ENCODE measurements at regions not wholly inside any gene's neighbourhood (a gene's known extent, or its start where the extent isn't known, plus 50 kb on each side); places are given as distances from the start of the nearest gene placed in this dataset.
A peak's percentile ranks its signal among the peaks of the same experiment; 100 is the strongest.

DNA sequence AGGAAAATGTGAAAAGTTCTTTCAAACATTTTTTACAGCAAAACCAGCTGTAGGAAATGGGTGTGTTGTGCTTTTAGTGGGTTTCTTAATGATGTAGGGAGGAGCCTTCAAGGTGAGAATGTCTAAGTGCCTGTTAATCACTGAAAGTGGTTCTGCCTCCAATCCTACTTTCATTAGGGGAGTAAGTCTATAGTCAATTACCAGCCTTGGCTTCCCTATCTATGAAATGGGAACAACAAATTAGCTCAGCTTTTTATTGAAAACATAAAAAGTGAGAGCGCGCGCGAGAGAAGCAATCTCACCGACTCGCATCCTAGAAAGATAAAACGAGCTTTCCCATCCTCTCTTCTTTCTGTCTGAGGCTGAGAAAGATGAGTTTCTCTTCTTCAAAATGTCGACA is 140.0 kb upstream of the LHX5 start:
- no peak overlapping the region for H4K8ac ChIP-seq (replicated peaks; ENCODE audit: insufficient read length, low read depth, low read length)
- no peak overlapping the region for H2BK120ac ChIP-seq (ENCODE audit: low read depth, low read length, poor library complexity, severe bottlenecking)
- peak overlapping the region; percentile 96 for H3K4me2 ChIP-seq (ENCODE audit: insufficient read depth, insufficient read length, low read length)
- no peaks in the 10 kb centered on the region; the same call in 1 of the 2 replicates for H3K27me3 ChIP-seq (ENCODE audit: insufficient read depth, low read length)
- no peaks in the 10 kb centered on the region for H3K79me1 ChIP-seq (ENCODE audit: insufficient read depth, low read depth, low read length, poor library complexity, severe bottlenecking)
- H3K27me3 Mint-ChIP-seq (ENCODE audit: low read depth) = peaks cover 34% of the 10 kb centered on the region
- no peak overlapping the region for H4K5ac ChIP-seq (ENCODE audit: insufficient read length, low read depth, low read length)
- no peak for DNase-seq
- no peaks in the 10 kb centered on the region for H3K9me3 ChIP-seq (ENCODE audit: control insufficient read depth, low read depth, low read length)
- no peaks in the 10 kb centered on the region for H4K20me1 ChIP-seq (ENCODE audit: control insufficient read depth, insufficient read depth, insufficient read length)
- no peak overlapping the region for H3K4ac ChIP-seq (ENCODE audit: low read depth, low read length)
- no peak overlapping the region for H3K18ac ChIP-seq (ENCODE audit: insufficient read length, low read depth, low read length)
- no peak overlapping the region for H3K56ac ChIP-seq (ENCODE audit: insufficient read length, low read depth, low read length)
- H3K27ac Mint-ChIP-seq = peak overlapping the region in 2 of 3 experiments; percentile 14 to 97; a peak in 2 of 7 replicates
- H3K36me3 Mint-ChIP-seq (ENCODE audit: insufficient read depth in 1 of 3, low read depth in 3 of 3) = peaks cover 4 to 14% (median 8%) of the 10 kb centered on the region in 3 experiments; a peak in 5 of 7 replicates
- H3K4me1 Mint-ChIP-seq = peaks cover 49 to 52% of the 10 kb centered on the region in 2 experiments
- H3K23me2 ChIP-seq (ENCODE audit: insufficient read length, low read depth, low read length, poor library complexity, severe bottlenecking) = peaks cover 7% of the 10 kb centered on the region
- H3K9me3 Mint-ChIP-seq = peaks cover 3 to 12% of the 10 kb centered on the region in 2 experiments
- H3K27ac ChIP-seq (ENCODE audit: insufficient read length, low read depth, low read length) = no peak overlapping the region
- H3K4me1 ChIP-seq (ENCODE audit: insufficient read depth, low read length) = peaks cover 2% of the 10 kb centered on the region; the same call in 1 of the 2 replicates
- H2BK12ac ChIP-seq (ENCODE audit: insufficient read length, low read depth, low read length) = no peak overlapping the region
- H4K91ac ChIP-seq (ENCODE audit: insufficient read length, low read depth, low read length) = no peak overlapping the region
- no peak overlapping the region for H3K14ac ChIP-seq (ENCODE audit: insufficient read depth, low read length)
- no CpG with 5 or more reads among the region's 8 CpGs for WGBS (ENCODE audit: extremely low coverage, insufficient read length, low lambda C conversion rate)
- H3K23ac ChIP-seq (ENCODE audit: insufficient read length, low read depth, low read length) = no peak overlapping the region
- no peak overlapping the region for H3K9ac ChIP-seq (ENCODE audit: extremely low read depth, insufficient read length, low read length)
- TF ChIP-seq, protein P1, sequence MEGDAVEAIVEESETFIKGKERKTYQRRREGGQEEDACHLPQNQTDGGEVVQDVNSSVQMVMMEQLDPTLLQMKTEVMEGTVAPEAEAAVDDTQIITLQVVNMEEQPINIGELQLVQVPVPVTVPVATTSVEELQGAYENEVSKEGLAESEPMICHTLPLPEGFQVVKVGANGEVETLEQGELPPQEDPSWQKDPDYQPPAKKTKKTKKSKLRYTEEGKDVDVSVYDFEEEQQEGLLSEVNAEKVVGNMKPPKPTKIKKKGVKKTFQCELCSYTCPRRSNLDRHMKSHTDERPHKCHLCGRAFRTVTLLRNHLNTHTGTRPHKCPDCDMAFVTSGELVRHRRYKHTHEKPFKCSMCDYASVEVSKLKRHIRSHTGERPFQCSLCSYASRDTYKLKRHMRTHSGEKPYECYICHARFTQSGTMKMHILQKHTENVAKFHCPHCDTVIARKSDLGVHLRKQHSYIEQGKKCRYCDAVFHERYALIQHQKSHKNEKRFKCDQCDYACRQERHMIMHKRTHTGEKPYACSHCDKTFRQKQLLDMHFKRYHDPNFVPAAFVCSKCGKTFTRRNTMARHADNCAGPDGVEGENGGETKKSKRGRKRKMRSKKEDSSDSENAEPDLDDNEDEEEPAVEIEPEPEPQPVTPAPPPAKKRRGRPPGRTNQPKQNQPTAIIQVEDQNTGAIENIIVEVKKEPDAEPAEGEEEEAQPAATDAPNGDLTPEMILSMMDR (conservative IDR thresholded peaks at IDR 0.05) = no peak
- no peak overlapping the region for H2AFZ ChIP-seq (ENCODE audit: low read length)
- H2AK5ac ChIP-seq (ENCODE audit: insufficient read length, low read length) = no peak overlapping the region
- no peak overlapping the region for H3T11ph ChIP-seq (ENCODE audit: low read length)
- H2BK15ac ChIP-seq (ENCODE audit: low read depth, low read length) = no peak overlapping the region
- no peaks in the 10 kb centered on the region for H3K79me2 ChIP-seq (ENCODE audit: insufficient read depth, low read length)
- H2BK5ac ChIP-seq (ENCODE audit: insufficient read length, low read length) = no peak overlapping the region
- H2BK20ac ChIP-seq (ENCODE audit: low read depth, low read length, poor library complexity, severe bottlenecking) = no peak overlapping the region
- H3K4me3 Mint-ChIP-seq = peak overlapping the region; percentile 63 to 86; a peak in 3 of 5 replicates

All from H9 (cell line).